HepG2 (cell line): ENCODE measurements at regions not wholly inside any gene's neighbourhood (a gene's known extent, or its start where the extent isn't known, plus 50 kb on each side); places are given as distances from the start of the nearest gene placed in this dataset.

ENCODE experiments used
- ATAC-seq: fragments of 200-7000 bp; cut with Tn5 transposase; 3 replicates; pipeline ENCODE4 v1.9.1; 2020; ENCODE audit warnings: mild to moderate bottlenecking, moderate library complexity
- BruUV-seq: library from RNA; stranded (reverse); fragments of 400-500 nt; replicated peaks from 2 replicates; lab custom pipeline; 2021; lab: Mats Ljungman, UMichigan
- CTCF ChIA-PET: fragments of 300-600 bp; formaldehyde crosslinking; extraction: SDS; loops from one replicate; lab custom pipeline; 2021; ENCODE audit warnings: low total read pairs, inconsistent platforms, low intra/inter-chr PET ratio; lab: Yijun Ruan, JAX
- POLR2A ChIA-PET: fragments of 350-600 bp; sonication (Branson Sonifier 250); formaldehyde crosslinking; loops from one replicate; lab custom pipeline; 2020; ENCODE audit warnings: antibody characterized with exemption, inconsistent platforms; lab: Yijun Ruan, JAX
- DNase-seq: peaks from one replicate; pipeline ENCODE4 v3.0.0-alpha.2; 2015; ENCODE audit warnings: low spot score
- FAIRE-seq: peaks from 3 replicates; lab custom pipeline; 2011; peaks lifted over from hg19 to GRCh38; lab: Jason Lieb, UNC
- H2AFZ ChIP-seq: one replicate; pipeline ENCODE4 v1.6.1; 2011; ENCODE audit warnings: low read length, inconsistent platforms
- H3K27ac ChIP-seq: fragments of 300-600 bp; 3 replicates; pipeline ENCODE4 v1.8.0; 2011; ENCODE audit warnings: mixed run types, mild to moderate bottlenecking, mixed read lengths, low read length, inconsistent platforms; ENCODE audit not compliant: insufficient read depth; ENCODE audit errors: extremely low read length
- H3K27me3 ChIP-seq, 2 experiments: fragments of 200-600 bp in 1 of 2; 2 replicates in 1 of 2; 3 replicates in 1 of 2; pipeline versions ENCODE4 v1.6.0 to v1.8.0; 2011; ENCODE audit warnings: low read length in 2 of 2, mild to moderate bottlenecking in 2 of 2, moderate library complexity in 2 of 2, inconsistent platforms in 1 of 2; ENCODE audit not compliant: insufficient read depth in 2 of 2, control insufficient read depth in 1 of 2
- H3K36me3 ChIP-seq, 2 experiments: fragments of 200-600 bp in 1 of 2; replicated peaks in 1 of 2; 2 replicates in 1 of 2; 3 replicates in 1 of 2; pipeline versions ENCODE4 v1.5.1 to v1.8.0; 2011; ENCODE audit warnings: low read length in 2 of 2, inconsistent platforms in 1 of 2; ENCODE audit not compliant: insufficient read depth in 2 of 2, control insufficient read depth in 1 of 2
- H3K4me1 ChIP-seq: 2 replicates; pipeline ENCODE4 v1.5.1; 2012; ENCODE audit warnings: low read length, inconsistent platforms; ENCODE audit not compliant: insufficient read depth
- H3K4me2 ChIP-seq: 2 replicates; pipeline ENCODE4 v1.6.0; 2011; ENCODE audit warnings: low read depth, low read length, inconsistent platforms
- H3K4me3 ChIP-seq, 3 experiments: fragments of 200-600 bp in 1 of 3; sonication (generic), shearing (Covaris generic) in 1 of 3; replicated peaks in 1 of 3; 2 replicates each; pipeline ENCODE4 v1.5.1; 2011 to 2016; ENCODE audit warnings: low read length in 3 of 3, inconsistent platforms in 2 of 3, low read depth in 2 of 3, mild to moderate bottlenecking in 2 of 3, control low read depth in 1 of 3, mixed read lengths in 1 of 3; ENCODE audit not compliant: insufficient read depth in 1 of 3
- H3K79me2 ChIP-seq: one replicate; pipeline ENCODE4 v1.6.1; 2011; ENCODE audit warnings: low read length, inconsistent platforms; ENCODE audit not compliant: insufficient read depth
- H3K9ac ChIP-seq: 2 replicates; pipeline ENCODE4 v1.6.0; 2011; ENCODE audit warnings: mild to moderate bottlenecking, low read depth, low read length, inconsistent platforms; ENCODE audit not compliant: insufficient read depth
- H3K9me3 ChIP-seq: 2 replicates; pipeline ENCODE4 v1.5.1; 2012; ENCODE audit warnings: mild to moderate bottlenecking, low read length
- H4K20me1 ChIP-seq: 2 replicates; pipeline ENCODE4 v1.6.0; 2011; ENCODE audit warnings: inconsistent platforms, mild to moderate bottlenecking, low read length, moderate library complexity; ENCODE audit not compliant: insufficient read depth
- FOXK2 ChIP-seq: fragments of 450-650 bp; IDR thresholded peaks from 2 replicates; pipeline ENCODE4 v1.6.1; 2016
- HDAC6 ChIP-seq: fragments of 200-600 bp; sonication (generic); IDR thresholded peaks from 2 replicates; pipeline ENCODE4 v1.7.0; 2017; ENCODE audit warnings: mild to moderate bottlenecking, antibody characterized with exemption, low read length, low read depth
- HIVEP1 ChIP-seq: sonication (generic); formaldehyde crosslinking; IDR thresholded peaks from 2 replicates; pipeline ENCODE4 v1.4.0; 2020; ENCODE audit warnings: mild to moderate bottlenecking, missing genetic modification reagents
- HMGXB4 ChIP-seq, 2 experiments: sonication (generic) in 1 of 2; formaldehyde crosslinking in 1 of 2; IDR thresholded peaks; 2 replicates each; pipeline versions ENCODE4 v1.4.0 to v1.6.1; 2018 to 2020; ENCODE audit warnings: missing genetic modification reagents in 2 of 2, borderline replicate concordance in 1 of 2, low read depth in 1 of 2, mild to moderate bottlenecking in 1 of 2, missing biosample characterization in 1 of 2
- KDM2A ChIP-seq: sonication (generic); formaldehyde crosslinking; IDR thresholded peaks from 2 replicates; pipeline ENCODE4 v1.4.0; 2020; ENCODE audit warnings: low read depth, missing genetic modification reagents, borderline replicate concordance
- KLF11 ChIP-seq: IDR thresholded peaks from 2 replicates; pipeline ENCODE4 v1.6.1; 2016; ENCODE audit warnings: missing compliant biosample characterization
- KLF16 ChIP-seq, 2 experiments: sonication (generic) in 1 of 2; formaldehyde crosslinking in 1 of 2; IDR thresholded peaks; 2 replicates each; pipeline versions ENCODE4 v1.6.1 to v1.8.0; 2016 to 2023; ENCODE audit warnings: missing genetic modification reagents in 2 of 2, missing compliant biosample characterization in 1 of 2
- NR2F1 ChIP-seq, 2 experiments: fragments of 450-650 bp in 1 of 2; formaldehyde crosslinking in 1 of 2; IDR thresholded peaks; 2 replicates each; pipeline versions ENCODE4 v1.5.0 to v1.6.1; 2016 to 2020; ENCODE audit warnings: mild to moderate bottlenecking in 1 of 2, missing compliant biosample characterization in 1 of 2, missing genetic modification reagents in 1 of 2, moderate library complexity in 1 of 2
- PHF21A ChIP-seq: sonication (generic); formaldehyde crosslinking; IDR thresholded peaks from 2 replicates; pipeline ENCODE4 v1.5.0; 2020; ENCODE audit warnings: mild to moderate bottlenecking, missing genetic modification reagents
- PRDM4 ChIP-seq: sonication (generic); formaldehyde crosslinking; IDR thresholded peaks from 2 replicates; pipeline ENCODE4 v1.9.0; 2021; ENCODE audit warnings: missing genetic modification reagents, borderline replicate concordance
- SETDB1 ChIP-seq: sonication (generic); formaldehyde crosslinking; IDR thresholded peaks from 2 replicates; pipeline ENCODE4 v1.5.1; 2020; ENCODE audit warnings: missing genetic modification reagents, mild to moderate bottlenecking, borderline replicate concordance
- ZBTB1 ChIP-seq: sonication (generic); formaldehyde crosslinking; IDR thresholded peaks from 2 replicates; pipeline ENCODE4 v1.4.0; 2020; ENCODE audit warnings: missing genetic modification reagents, borderline replicate concordance
- ZNF124 ChIP-seq: sonication (generic); formaldehyde crosslinking; IDR thresholded peaks from 2 replicates; pipeline ENCODE4 v1.4.0; 2020; ENCODE audit warnings: missing genetic modification reagents
- ZNF274 ChIP-seq: sonication (generic); formaldehyde crosslinking; IDR thresholded peaks from 2 replicates; pipeline ENCODE4 v1.5.1; 2020; ENCODE audit warnings: mild to moderate bottlenecking, missing genetic modification reagents
- ZNF501 ChIP-seq: sonication (generic); formaldehyde crosslinking; IDR thresholded peaks from 2 replicates; pipeline ENCODE4 v1.5.1; 2020; ENCODE audit warnings: mild to moderate bottlenecking, moderate library complexity, missing genetic modification reagents
- WGBS: methylation state at CpG from one replicate; pipeline ENCODE4 v1.1.6; 2017; ENCODE audit warnings: low lambda C conversion rate; 5-methylcytosine and 5-hydroxymethylcytosine counted together
- in situ Hi-C: cut with HindIII; loops from 2 replicates; pipeline ENCODE4 v1.10.0; 2017; ENCODE audit warnings: low pct_unique_long_range_greater_than_20kb; ENCODE audit not compliant: extremely low pct_ligation_motif_present
- intact Hi-C: fragments of 100-400 bp; cut with micrococcal nuclease; formaldehyde crosslinking; loops from one replicate; pipeline ENCODE4 v1.10.0; 2022; ENCODE audit not compliant: unreplicated experiment

GRCh38 chr7:52723606-52724005, 311.8 kb upstream of the POM121L12 start:
- Histone ChIP-seq H3K9ac (no peak overlapping the region), H2AFZ (no peak overlapping the region), H3K4me3 (no peak overlapping the region), H3K4me2 (no peak overlapping the region), H4K20me1 (no peaks in the 10 kb centered on the region), H3K4me1 (no peaks in the 10 kb centered on the region), H3K9me3 (peaks cover 40% of the 10 kb centered on the region), H3K27me3 (no peaks in the 10 kb centered on the region), H3K27ac (no peak overlapping the region), H3K79me2 (no peaks in the 10 kb centered on the region), H3K36me3 (no peaks in the 10 kb centered on the region)
- ATAC-seq: no peak
- WGBS: 2% methylated on average over 5 of the region's 5 CpGs
- intact Hi-C loops (no loop called here), in situ Hi-C loops (no loop called here)
- DNase-seq: no peak
- BruUV-seq: no TSS peak
- TF ChIP-seq ZNF274 (CRISPR knock-in tag) (no peak), PHF21A (CRISPR knock-in tag) (no peak), KLF11 (CRISPR knock-in tag) (no peak), SETDB1 (CRISPR knock-in tag) (no peak)
- FAIRE-seq: no peak
- POLR2A ChIA-PET: no interaction called here
- CTCF ChIA-PET: no interaction called here

GRCh38 chr7:52720856-52721255, 314.6 kb upstream of the POM121L12 start:
- WGBS: 4% methylated on average over 2 of the region's 2 CpGs
- Histone ChIP-seq H3K4me2 (no peak overlapping the region), H3K4me3 (no peak overlapping the region), H3K27ac (no peak overlapping the region), H4K20me1 (no peaks in the 10 kb centered on the region), H3K79me2 (no peaks in the 10 kb centered on the region), H2AFZ (no peak overlapping the region), H3K36me3 (no peaks in the 10 kb centered on the region), H3K9ac (no peak overlapping the region), H3K4me1 (no peaks in the 10 kb centered on the region), H3K9me3 (peaks cover 29% of the 10 kb centered on the region), H3K27me3 (no peaks in the 10 kb centered on the region)
- FAIRE-seq: no peak
- ChIA-PET CTCF (no interaction called here), POLR2A (no interaction called here)
- intact Hi-C loops: no loop called here
- TF ChIP-seq PRDM4 (CRISPR knock-in tag) (no peak), HIVEP1 (no peak), NR2F1 (CRISPR knock-in tag; IDR thresholded peaks at IDR 0.05) (no peak), KLF16 (CRISPR knock-in tag; IDR thresholded peaks at IDR 0.05) (no peak), KDM2A (no peak), FOXK2 (no peak), ZBTB1 (CRISPR knock-in tag) (no peak), ZNF124 (CRISPR knock-in tag) (no peak), HDAC6 (no peak), ZNF501 (CRISPR knock-in tag) (no peak), HMGXB4 (CRISPR knock-in tag; IDR thresholded peaks at IDR 0.05; ENCODE audit: borderline replicate concordance in 1 of 2, low read depth in 1 of 2) (no peak)
- no peak for ATAC-seq
- no TSS peak for BruUV-seq
- in situ Hi-C loops: no loop called here
- no peak for DNase-seq
